Endothelial cell of umbilical vein (primary cell): ENCODE measurements at regions not wholly inside any gene's neighbourhood (a gene's known extent, or its start where the extent isn't known, plus 50 kb on each side); places are given as distances from the start of the nearest gene placed in this dataset.

Experiments used
- BruUV-seq: library from RNA; stranded (reverse); fragments of 400-500 nt; replicated peaks from 2 replicates; lab custom pipeline; 2021; lab: Mats Ljungman, UMichigan
- CTCF ChIA-PET: fragments of 300-600, 350-600 bp; sonication (Branson Sonifier 250); formaldehyde crosslinking; loops from one replicate; lab custom pipeline; 2021; ENCODE audit warnings: antibody characterized with exemption, inconsistent platforms; lab: Charles Lee
- POLR2A ChIA-PET: fragments of 300-600, 350-600 bp; sonication (Branson Sonifier 250); formaldehyde crosslinking; loops from one replicate; lab custom pipeline; 2021; ENCODE audit warnings: antibody characterized with exemption, inconsistent platforms; lab: Charles Lee
- DNase-seq: peaks from one replicate; pipeline ENCODE4 v3.0.0-alpha.2; 2011; ENCODE audit warnings: low read depth, low spot score
- FAIRE-seq: peaks from 2 replicates; lab custom pipeline; 2011; peaks lifted over from hg19 to GRCh38; lab: Jason Lieb, UNC
- H2AFZ ChIP-seq: 2 replicates; pipeline ENCODE4 v1.6.0; 2012; ENCODE audit warnings: low read depth, low read length, control low read depth, inconsistent platforms
- H3K27ac ChIP-seq: 2 replicates; pipeline ENCODE4 v1.5.1; 2011; ENCODE audit warnings: low read depth, mild to moderate bottlenecking, control low read depth, low read length, moderate library complexity; ENCODE audit not compliant: insufficient read depth
- H3K27me3 ChIP-seq, 2 experiments: 2 replicates each; pipeline versions ENCODE4 v1.6.0 to v1.6.1; 2011; ENCODE audit warnings: low read length in 2 of 2, mixed read lengths in 1 of 2; ENCODE audit not compliant: control insufficient read depth in 2 of 2, insufficient read depth in 2 of 2
- H3K36me3 ChIP-seq, 2 experiments: 2 replicates in 1 of 2; 3 replicates in 1 of 2; pipeline ENCODE4 v1.5.1; 2011; ENCODE audit warnings: low read length in 2 of 2, mild to moderate bottlenecking in 1 of 2, moderate library complexity in 1 of 2; ENCODE audit not compliant: control insufficient read depth in 2 of 2, insufficient read depth in 2 of 2; ENCODE audit errors: extremely low read depth in 1 of 2
- H3K4me1 ChIP-seq: 3 replicates; pipeline ENCODE4 v1.5.1; 2011; ENCODE audit warnings: mild to moderate bottlenecking, low read length; ENCODE audit not compliant: control insufficient read depth, insufficient read depth; ENCODE audit errors: extremely low read depth
- H3K4me2 ChIP-seq: 2 replicates; pipeline ENCODE4 v1.6.1; 2011; ENCODE audit warnings: low read length, control low read depth, mixed read lengths; ENCODE audit not compliant: insufficient read depth
- H3K4me3 ChIP-seq, 3 experiments: fragments of 200-600 bp in 1 of 3; sonication (generic), shearing (Covaris generic) in 1 of 3; replicated peaks in 1 of 3; 2 replicates each; pipeline ENCODE4 v1.5.1; 2011 to 2016; ENCODE audit warnings: control low read depth in 3 of 3, low read length in 3 of 3, mild to moderate bottlenecking in 2 of 3, inconsistent platforms in 1 of 3, low read depth in 1 of 3, moderate library complexity in 1 of 3; ENCODE audit not compliant: insufficient read depth in 1 of 3
- H3K79me2 ChIP-seq: 2 replicates; pipeline ENCODE4 v1.6.0; 2012; ENCODE audit warnings: low read length, inconsistent platforms; ENCODE audit not compliant: control insufficient read depth, insufficient read depth
- H3K9ac ChIP-seq: replicated peaks from 2 replicates; pipeline ENCODE3; 2011; ENCODE audit warnings: low read length, control low read depth; ENCODE audit not compliant: insufficient read depth; ENCODE audit errors: extremely low read depth
- H3K9me1 ChIP-seq: replicated peaks from 3 replicates; pipeline ENCODE4 v1.6.0; 2011; ENCODE audit warnings: mild to moderate bottlenecking, low read length; ENCODE audit not compliant: control insufficient read depth, insufficient read depth; ENCODE audit errors: extremely low read depth
- H3K9me3 ChIP-seq: replicated peaks from 2 replicates; pipeline ENCODE4 v1.5.1; 2012; ENCODE audit warnings: low read length, inconsistent platforms; ENCODE audit not compliant: control insufficient read depth, insufficient read depth
- H4K20me1 ChIP-seq: replicated peaks from 2 replicates; pipeline ENCODE3; 2011; ENCODE audit warnings: mild to moderate bottlenecking, low read length; ENCODE audit not compliant: control insufficient read depth, insufficient read depth; ENCODE audit errors: extremely low read depth
- CTCF ChIP-seq, 2 donors: IDR thresholded peaks; 1 replicate in 1 of 2; 2 replicates in 1 of 2; pipeline ENCODE4 v1.5.1; 2011; ENCODE audit warnings: low read length in 2 of 2, mild to moderate bottlenecking in 2 of 2, moderate library complexity in 2 of 2, control low read depth in 1 of 2, inconsistent platforms in 1 of 2, low read depth in 1 of 2; ENCODE audit not compliant: insufficient read depth in 1 of 2; ENCODE audit errors: extremely low read depth in 1 of 2
- EZH2 ChIP-seq: IDR thresholded peaks from 2 replicates; pipeline ENCODE4 v1.6.1; 2012; ENCODE audit warnings: borderline replicate concordance, low read depth, mild to moderate bottlenecking, moderate library complexity, low read length, inconsistent platforms; ENCODE audit not compliant: severe bottlenecking
- FOS ChIP-seq: IDR thresholded peaks from 2 replicates; pipeline ENCODE4 v1.6.1; 2011; ENCODE audit warnings: mild to moderate bottlenecking, low read length, moderate library complexity, borderline replicate concordance; ENCODE audit not compliant: insufficient read depth
- GATA2 ChIP-seq: IDR thresholded peaks from 2 replicates; pipeline ENCODE4 v1.7.0; 2011; ENCODE audit warnings: low read depth, mild to moderate bottlenecking, moderate library complexity, mixed read lengths, low read length; ENCODE audit not compliant: insufficient read length, insufficient read depth
- JUN ChIP-seq: IDR thresholded peaks from 2 replicates; pipeline ENCODE4 v1.6.1; 2011; ENCODE audit warnings: borderline replicate concordance, low read depth; ENCODE audit not compliant: insufficient read length, insufficient read depth
- MAX ChIP-seq: IDR thresholded peaks from 2 replicates; pipeline ENCODE4 v1.6.1; 2011; ENCODE audit not compliant: insufficient read depth, insufficient read length
- MYC ChIP-seq: IDR thresholded peaks from one replicate; pipeline ENCODE4 v1.6.1; 2011; ENCODE audit warnings: mild to moderate bottlenecking, low read depth, low read length
- POLR2A ChIP-seq: IDR thresholded peaks from 2 replicates; pipeline ENCODE4 v1.6.1; 2012; ENCODE audit warnings: low read depth, mild to moderate bottlenecking, control low read depth, low read length
- POLR2AphosphoS5 ChIP-seq: IDR thresholded peaks from 2 replicates; pipeline ENCODE4 v1.6.1; 2012; ENCODE audit warnings: low read depth, mild to moderate bottlenecking, control low read depth, low read length, moderate library complexity; ENCODE audit not compliant: insufficient read depth
- dilution Hi-C: fragments of 300-500 bp; cut with MboI; formaldehyde crosslinking; loops from one replicate; pipeline ENCODE4 v1.15.0; 2019; ENCODE audit warnings: low sequenced_read_pairs; ENCODE audit not compliant: extremely low pct_ligation_motif_present
- intact Hi-C: fragments of 100-400 bp; cut with micrococcal nuclease; formaldehyde crosslinking; loops from one replicate; pipeline ENCODE4 v1.10.0; 2022

- H3K9me1 ChIP-seq, result no peaks in the 10 kb centered on the region
- no peaks in the 10 kb centered on the region for H3K9me3 ChIP-seq
- ChIA-PET CTCF (interaction anchor here (1.0 to 1.4 kb wide), 4 partner anchors 8 to 205 kb away, joined by 3 to 7 read pairs (median 6); no protein-coding TSS in a partner anchor), POLR2A (no interaction called here)
- H3K27me3 ChIP-seq, result no peaks in the 10 kb centered on the region
- peaks cover 9% of the 10 kb centered on the region for H3K4me1 ChIP-seq
- peak; percentile 96 for FAIRE-seq
- DNase-seq, result peak; percentile 88
- TF ChIP-seq MAX, result no peak
- peak; percentile 73 for TF ChIP-seq JUN
- TF ChIP-seq MYC, result no peak
- no peak for TF ChIP-seq POLR2AphosphoS5
- no peak for TF ChIP-seq EZH2
- TF ChIP-seq FOS, result peak; percentile 91
- no peak for TF ChIP-seq CTCF (IDR thresholded peaks at IDR 0.05; ENCODE audit: extremely low read depth in 1 of 2, insufficient read depth in 1 of 2, low read depth in 1 of 2, low read length in 2 of 2)
- no peak for TF ChIP-seq POLR2A
- TF ChIP-seq GATA2, result peak; percentile 82
- dilution Hi-C loops (no loop called here), intact Hi-C loops (loop anchor here (1.0 kb wide), 1 partner anchor 8 kb away; no protein-coding TSS in a partner anchor)
- H3K27ac ChIP-seq, result peak overlapping the region; percentile 76
- peak overlapping the region; percentile 33 for H2AFZ ChIP-seq
- no peaks in the 10 kb centered on the region for H4K20me1 ChIP-seq
- no peak overlapping the region for H3K4me3 ChIP-seq
- no peaks in the 10 kb centered on the region for H3K36me3 ChIP-seq
- no peaks in the 10 kb centered on the region for H3K79me2 ChIP-seq
- H3K4me2 ChIP-seq, result no peak overlapping the region
- BruUV-seq, result no TSS peak
- no peak overlapping the region for H3K9ac ChIP-seq
Observed at GRCh38 chr15:100713163-100713867, 110.9 kb downstream of the ASB7 start.
